ENCODE measurements at regions not wholly inside any gene's neighbourhood (a gene's known extent, or its start where the extent isn't known, plus 50 kb on each side); places are given as distances from the start of the nearest gene placed in this dataset.
A peak's percentile ranks its signal among the peaks of the same experiment; 100 is the strongest.

GRCh38 chr18:3360211-3360610, 89.8 kb upstream of the TGIF1 start:
- no peak for DNase-seq

DNA sequence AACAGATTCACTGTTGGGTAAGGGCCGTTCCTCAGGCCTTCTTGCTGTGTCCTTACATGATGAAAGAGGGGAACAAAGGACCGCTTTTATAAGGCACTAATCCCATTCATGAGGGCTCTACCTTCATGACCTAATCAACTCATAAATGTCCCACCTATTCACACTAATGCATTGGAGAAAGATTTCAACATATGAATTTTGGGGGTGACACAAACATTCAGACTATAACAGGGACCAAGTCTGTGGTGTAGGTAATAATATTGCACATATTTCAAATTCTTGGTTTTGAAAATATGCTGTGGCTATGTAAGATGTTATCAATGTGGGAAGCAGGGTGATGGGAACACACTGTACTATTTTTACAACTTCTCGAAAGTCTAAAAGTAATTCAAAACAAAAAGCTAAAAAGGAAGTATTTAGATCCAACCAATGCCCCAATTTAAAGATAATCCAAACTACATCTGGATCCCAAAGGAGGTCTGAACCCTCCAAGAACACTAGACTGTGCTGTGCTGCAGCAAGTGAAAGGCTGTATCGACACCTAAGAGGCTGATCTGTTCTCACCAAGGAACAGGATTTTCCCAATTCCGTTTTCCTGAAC, 82.4 kb upstream of the TGIF1 start:
- no peak for DNase-seq

DNA sequence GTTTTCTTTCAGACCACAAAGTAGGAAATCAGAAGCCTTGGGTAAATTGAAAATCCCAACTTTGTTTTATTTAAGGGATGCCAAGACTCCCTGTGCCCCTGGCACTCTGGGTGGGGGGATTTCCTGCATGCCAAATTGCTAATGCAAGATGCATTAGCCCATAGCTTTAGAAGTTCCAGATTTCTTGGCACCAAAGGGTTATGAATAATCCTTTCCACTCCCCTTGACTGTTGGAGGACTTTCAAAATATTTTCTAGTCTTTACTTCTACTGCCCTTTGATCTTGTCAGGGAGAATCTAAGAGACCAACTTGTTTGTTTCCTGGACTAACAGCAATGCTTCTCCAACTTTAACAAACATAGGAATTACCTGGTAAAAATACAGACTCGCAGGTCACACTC, 81.8 kb upstream of the TGIF1 start:
- DNase-seq: no peak

- DNase-seq: no peak
Observed at GRCh38 chr18:3379685-3380084, 70.3 kb upstream of the TGIF1 start.

DNA sequence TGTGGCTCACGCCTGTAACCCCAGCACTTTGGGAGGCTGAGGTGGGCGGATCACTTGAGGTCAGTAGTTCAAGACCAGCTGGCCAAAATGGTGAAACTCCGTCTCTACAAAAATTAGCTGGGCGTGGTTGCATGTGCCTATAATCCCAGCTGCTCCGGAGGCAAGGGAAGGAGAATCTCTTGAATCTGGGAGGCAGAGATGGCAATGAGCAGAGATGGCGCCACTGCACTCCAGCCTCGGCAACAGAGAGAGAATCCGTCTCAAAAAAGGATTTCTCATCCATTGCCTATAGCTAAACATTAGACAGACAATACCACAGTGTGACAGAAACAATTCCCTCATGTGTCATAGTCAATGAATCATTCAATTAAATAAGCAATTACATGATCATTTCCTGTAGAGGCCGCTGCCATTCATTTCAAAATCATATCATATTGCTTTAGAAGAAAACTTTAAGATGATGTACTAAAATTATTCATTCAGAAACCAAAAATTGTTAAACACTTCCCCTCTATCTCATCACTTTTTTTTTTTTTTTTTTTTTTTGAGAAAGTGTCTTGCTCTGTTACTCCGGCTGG, 69.5 kb upstream of the TGIF1 start:
- DNase-seq: no peak

- no peak for DNase-seq
Observed at GRCh38 chr18:3383381-3383915, 66.5 kb upstream of the TGIF1 start.

DNA sequence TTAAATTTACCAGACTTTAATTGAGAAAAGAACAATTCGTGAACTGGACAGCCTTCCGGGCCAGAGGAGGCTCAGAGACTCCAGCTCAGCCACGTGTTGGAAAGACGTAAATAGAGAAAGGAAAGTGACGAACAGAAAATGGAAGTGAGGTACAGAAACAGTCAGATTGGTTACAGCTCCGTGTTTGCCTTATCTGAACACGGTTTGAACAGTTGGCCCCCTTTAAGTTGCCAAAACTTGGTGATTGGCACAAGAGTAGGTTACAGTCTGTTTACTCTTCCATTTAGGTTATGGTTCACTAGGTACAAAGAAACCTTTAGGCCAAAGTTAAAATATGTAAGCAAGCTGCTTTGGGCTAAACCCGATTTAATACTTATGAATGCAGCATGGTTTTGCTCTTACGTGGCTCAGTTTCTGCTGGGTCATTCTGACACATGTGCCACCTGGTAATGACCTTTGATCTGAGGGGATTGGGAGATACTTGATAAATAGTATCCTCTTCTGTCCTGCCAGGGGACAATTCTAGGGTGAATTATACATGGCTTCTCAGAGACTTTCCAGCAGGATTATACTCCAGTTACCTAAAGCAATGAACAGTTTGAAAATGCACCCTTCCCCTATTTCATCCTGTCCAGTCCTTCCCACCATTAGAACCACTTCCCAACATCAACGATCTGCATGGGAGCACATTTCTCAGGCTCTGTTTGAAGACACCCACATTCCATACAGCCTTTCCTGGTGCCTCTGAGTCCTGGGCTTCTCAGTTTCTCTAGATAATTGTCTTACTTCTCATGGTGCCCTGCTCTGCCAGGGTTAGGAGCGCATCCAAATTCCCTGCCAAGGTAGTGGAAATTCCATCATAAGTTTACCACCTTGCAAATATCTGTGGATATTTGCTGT, 65.1 kb upstream of the TGIF1 start:
- no peak for DNase-seq

DNA sequence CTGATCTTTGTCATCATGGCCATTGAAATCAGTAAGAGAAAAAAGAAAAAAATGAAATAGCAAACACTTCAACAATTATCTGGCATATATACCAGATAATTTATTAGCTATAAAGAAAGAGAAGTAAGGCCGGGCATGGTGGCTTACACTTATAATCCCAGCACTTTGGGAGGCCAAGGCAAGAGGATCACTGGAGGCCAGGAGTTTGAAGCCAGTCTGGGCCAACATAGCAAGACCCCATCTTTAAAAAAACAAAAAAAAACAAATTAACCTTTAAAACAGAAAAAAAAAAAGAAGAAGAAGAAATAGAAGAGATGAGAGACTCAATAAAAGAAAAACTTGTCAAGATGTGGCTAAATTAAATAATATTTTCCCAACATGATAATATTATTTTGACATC, 61.6 kb upstream of the TGIF1 start:
- DNase-seq: no peak

GRCh38 chr18:3388980-3389379, 61.0 kb upstream of the TGIF1 start:
- no peak for DNase-seq

- no peak for DNase-seq
Observed at GRCh38 chr18:3389977-3390376, 60.0 kb upstream of the TGIF1 start.

DNA sequence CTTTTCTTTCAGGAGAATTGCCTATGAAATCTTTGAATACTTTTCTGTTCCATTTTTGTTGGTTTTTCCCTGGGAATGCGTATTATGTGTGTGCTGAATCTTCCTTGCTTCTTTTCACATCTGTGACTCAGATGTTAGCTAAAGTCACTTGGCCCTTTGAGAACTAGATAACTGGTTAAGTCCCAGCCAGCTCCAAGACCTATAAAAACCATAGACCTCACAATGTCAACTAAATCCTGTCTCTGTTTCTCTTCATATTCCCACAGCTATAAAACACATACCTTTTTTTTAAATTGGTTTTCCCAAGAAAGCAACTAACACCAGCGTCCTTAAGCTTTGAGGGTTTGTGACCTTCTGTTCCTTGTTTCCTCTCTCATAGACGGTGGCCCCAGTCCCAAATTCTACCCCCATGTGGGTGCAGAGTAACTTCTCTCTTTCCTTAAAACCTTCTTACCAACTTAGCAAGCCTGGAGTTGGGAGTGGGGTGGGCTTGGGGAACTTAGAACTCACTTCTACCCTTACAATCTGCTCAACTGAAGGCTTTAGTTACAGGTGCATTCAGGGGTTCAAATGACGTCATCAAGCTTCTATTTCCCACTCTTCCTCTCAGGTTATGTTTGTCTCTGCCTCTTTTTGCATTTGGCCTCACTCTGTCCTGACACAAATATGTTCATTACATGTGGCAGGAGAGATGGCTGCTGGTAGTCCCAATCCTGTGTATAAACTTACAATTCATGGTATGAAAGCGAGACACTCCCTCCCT, 58.1 kb upstream of the TGIF1 start:
- DNase-seq: no peak

GRCh38 chr18:3392467-3392855, 57.5 kb upstream of the TGIF1 start:
- no peak for DNase-seq

DNA sequence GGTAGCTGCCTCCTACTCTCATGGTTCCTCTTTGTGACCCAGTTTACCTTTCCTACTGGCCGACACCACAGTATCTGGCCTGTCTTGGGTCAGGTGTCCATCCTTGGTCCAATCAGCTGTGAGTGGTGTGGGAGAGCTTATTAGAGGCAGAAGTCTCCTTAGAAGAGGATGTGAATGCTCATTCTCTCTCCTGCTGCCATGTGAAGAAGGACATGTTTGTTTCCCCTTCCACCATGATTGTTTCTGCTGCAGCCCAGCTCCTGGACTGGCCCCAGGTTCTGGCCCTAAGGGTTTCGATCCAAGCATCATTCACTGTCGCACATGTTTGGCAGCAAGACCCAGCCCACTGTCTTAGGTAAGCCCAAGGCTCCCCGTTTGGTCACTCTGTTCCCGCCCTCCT, 55.3 kb upstream of the TGIF1 start:
- DNase-seq: no peak

DNA sequence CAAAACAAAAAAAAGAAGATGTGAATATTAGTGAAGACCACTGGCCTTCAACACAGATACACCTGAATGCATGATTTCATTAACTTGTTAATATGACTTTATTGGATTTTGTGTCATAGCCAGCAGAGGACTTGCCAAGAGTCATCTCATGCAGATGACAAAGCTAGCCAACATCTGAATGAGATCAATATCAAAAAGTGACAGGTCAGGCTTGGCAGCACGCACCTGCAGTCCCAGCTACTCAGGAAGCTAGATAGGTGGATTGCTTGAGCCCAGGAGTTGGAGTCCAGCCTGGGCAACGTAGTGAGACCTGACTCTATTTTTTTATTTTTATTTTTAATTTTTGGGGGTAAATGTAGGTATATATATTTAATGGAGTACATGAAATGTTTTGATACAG, 54.5 kb upstream of the TGIF1 start:
- no peak for DNase-seq

DNA sequence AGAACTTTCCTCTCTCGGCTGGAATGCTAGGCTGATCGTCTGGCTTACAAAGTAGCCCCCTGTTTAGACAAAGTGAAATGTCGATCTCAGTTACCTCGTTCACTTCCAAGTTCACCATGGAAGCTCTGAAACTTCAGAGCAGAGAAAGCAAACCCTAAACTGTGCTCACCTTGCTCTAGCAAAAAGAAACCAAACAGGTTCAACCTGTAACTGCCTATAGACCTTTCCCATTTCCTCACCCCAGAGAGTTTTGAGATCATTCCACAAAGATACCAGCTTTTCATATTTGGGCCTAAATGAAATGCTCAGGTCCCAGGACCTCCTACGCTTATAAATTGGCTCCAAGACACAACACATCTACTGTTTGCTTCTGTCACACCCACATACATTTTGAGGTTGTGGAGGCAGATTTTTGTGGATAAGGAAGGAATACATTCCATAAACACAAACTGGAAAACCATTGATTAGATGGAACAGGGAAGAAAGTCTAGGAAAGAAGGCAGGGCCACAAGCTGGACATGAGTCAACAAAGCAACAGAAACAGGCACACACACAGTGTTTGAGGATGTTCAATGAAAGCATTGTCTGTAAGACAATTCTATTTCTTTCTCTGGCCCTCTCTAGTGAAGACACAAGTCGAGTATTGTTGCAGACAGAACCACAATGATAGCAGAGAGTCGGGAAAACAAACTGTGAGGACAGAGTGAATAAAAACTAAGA, 52.8 kb upstream of the TGIF1 start:
- peak; percentile 9 for DNase-seq

GRCh38 chr18:3397786-3398185, 52.2 kb upstream of the TGIF1 start:
- no peak for DNase-seq

Data from NCI-H526 treated with DMSO at 0.1 percent for 48 hours (cell line).